HEK293T (cell line): ENCODE measurements at regions not wholly inside any gene's neighbourhood (a gene's known extent, or its start where the extent isn't known, plus 50 kb on each side); places are given as distances from the start of the nearest gene placed in this dataset.

Experiments
- CTCF ChIA-PET: fragments of 350-600 bp; formaldehyde crosslinking; extraction: SDS; loops from one replicate; lab custom pipeline; 2021; ENCODE audit warnings: antibody characterized with exemption, inconsistent platforms; lab: Yijun Ruan, JAX
- POLR2A ChIA-PET: fragments of 350-600 bp; formaldehyde crosslinking; extraction: SDS; loops from one replicate; lab custom pipeline; 2020; ENCODE audit warnings: antibody characterized with exemption, inconsistent platforms; lab: Yijun Ruan, JAX
- DNase-seq: peaks from one replicate; pipeline ENCODE4 v3.0.0; 2012; ENCODE audit warnings: mixed read lengths; ENCODE audit errors: extremely low spot score
- ARNT ChIP-seq: fragments of 450-650 bp; IDR thresholded peaks from 2 replicates; pipeline ENCODE4 v1.6.1; 2017; ENCODE audit warnings: mild to moderate bottlenecking
- BHLHE40 ChIP-seq: fragments of 450-650 bp; IDR thresholded peaks from 2 replicates; pipeline ENCODE4 v1.6.1; 2016; ENCODE audit warnings: mild to moderate bottlenecking, moderate library complexity, borderline replicate concordance
- CTBP1 ChIP-seq: fragments of 450-650 bp; IDR thresholded peaks from 2 replicates; pipeline ENCODE4 v1.6.1; 2016; ENCODE audit warnings: borderline replicate concordance
- ELF4 ChIP-seq: fragments of 450-650 bp; IDR thresholded peaks from 2 replicates; pipeline ENCODE4 v1.6.1; 2017; ENCODE audit warnings: antibody characterized with exemption
- FOXA1 ChIP-seq: fragments of 450-650 bp; IDR thresholded peaks from 2 replicates; pipeline ENCODE4 v1.6.1; 2016; ENCODE audit warnings: mild to moderate bottlenecking
- FOXK2 ChIP-seq: fragments of 450-650 bp; IDR thresholded peaks from 2 replicates; pipeline ENCODE4 v1.6.1; 2016; ENCODE audit warnings: mild to moderate bottlenecking
- FOXM1 ChIP-seq: fragments of 450-650 bp; IDR thresholded peaks from 2 replicates; pipeline ENCODE4 v1.6.1; 2017; ENCODE audit warnings: mild to moderate bottlenecking, borderline replicate concordance
- HDGF ChIP-seq: fragments of 450-650 bp; IDR thresholded peaks from 2 replicates; pipeline ENCODE4 v1.6.1; 2017; ENCODE audit warnings: antibody characterized with exemption, borderline replicate concordance
- L3MBTL2 ChIP-seq: fragments of 450-650 bp; conservative IDR thresholded peaks from 2 replicates; pipeline ENCODE4 v1.6.1; 2016; ENCODE audit warnings: mild to moderate bottlenecking
- LEF1 ChIP-seq: fragments of 450-650 bp; IDR thresholded peaks from 2 replicates; pipeline ENCODE4 v1.6.1; 2017; ENCODE audit warnings: mild to moderate bottlenecking, borderline replicate concordance
- NFRKB ChIP-seq: fragments of 450-650 bp; IDR thresholded peaks from 2 replicates; pipeline ENCODE4 v1.6.1; 2016; ENCODE audit warnings: mild to moderate bottlenecking, moderate library complexity
- PKNOX1 ChIP-seq: fragments of 450-650 bp; IDR thresholded peaks from 2 replicates; pipeline ENCODE4 v1.6.1; 2016
- SP1 ChIP-seq: fragments of 450-650 bp; IDR thresholded peaks from 2 replicates; pipeline ENCODE4 v1.6.1; 2017
- SUZ12 ChIP-seq: fragments of 450-650 bp; IDR thresholded peaks from 2 replicates; pipeline ENCODE4 v1.6.1; 2016; ENCODE audit warnings: mild to moderate bottlenecking
- TARDBP ChIP-seq: fragments of 450-650 bp; IDR thresholded peaks from 2 replicates; pipeline ENCODE4 v1.6.1; 2016
- ZNF384 ChIP-seq: fragments of 450-650 bp; IDR thresholded peaks from 2 replicates; pipeline ENCODE4 v1.6.1; 2016

- peak; percentile 34 for DNase-seq
- TF ChIP-seq LEF1: no peak
- TF ChIP-seq TARDBP: no peak
- no peak for TF ChIP-seq SUZ12
- TF ChIP-seq HDGF: no peak
- TF ChIP-seq SP1: no peak
- TF ChIP-seq PKNOX1: peak; percentile 75
- ChIA-PET CTCF (no interaction called here), POLR2A (no interaction called here)
Observed at GRCh38 chr9:20112205-20112783, 323.5 kb upstream of the SLC24A2 start.

- POLR2A ChIA-PET: no interaction called here
- TF ChIP-seq ARNT: no peak
- CTCF ChIA-PET: no interaction called here
- no peak for DNase-seq
Observed at GRCh38 chr9:20111173-20111843, 322.5 kb upstream of the SLC24A2 start.

GRCh38 chr9:20095430-20096092 lies 306.7 kb upstream of the SLC24A2 start:
- CTCF ChIA-PET: no interaction called here
- POLR2A ChIA-PET: no interaction called here
- DNase-seq: no peak
- TF ChIP-seq FOXK2 (no peak), SUZ12 (no peak), ARNT (no peak), ELF4 (no peak), PKNOX1 (no peak), L3MBTL2 (no peak), BHLHE40 (no peak), TARDBP (no peak), FOXM1 (no peak), SP1 (no peak)

GRCh38 chr9:20092561-20092960 lies 303.7 kb upstream of the SLC24A2 start:
- POLR2A ChIA-PET: no interaction called here
- DNase-seq: no peak

GRCh38 chr9:20087481-20087880 lies 298.6 kb upstream of the SLC24A2 start:
- DNase-seq: no peak
- ChIA-PET POLR2A (no interaction called here), CTCF (no interaction called here)
- no peak for TF ChIP-seq ZNF384
- TF ChIP-seq FOXM1: no peak
- TF ChIP-seq FOXK2: no peak
- TF ChIP-seq PKNOX1: no peak
- TF ChIP-seq L3MBTL2: no peak
- no peak for TF ChIP-seq FOXA1
- no peak for TF ChIP-seq CTBP1
- TF ChIP-seq TARDBP: no peak
- no peak for TF ChIP-seq HDGF
- TF ChIP-seq ELF4: no peak
- TF ChIP-seq ARNT: no peak
- TF ChIP-seq BHLHE40: no peak
- TF ChIP-seq NFRKB: no peak
- TF ChIP-seq SUZ12: no peak
- no peak for TF ChIP-seq LEF1
- no peak for TF ChIP-seq SP1

More at GRCh38 chr9:20092561-20092960, 303.7 kb upstream of the SLC24A2 start:
- TF ChIP-seq CTBP1 (no peak), ARNT (no peak), BHLHE40 (no peak), FOXK2 (no peak), HDGF (no peak), LEF1 (no peak), FOXA1 (no peak), NFRKB (no peak), PKNOX1 (no peak), SP1 (no peak)
- CTCF ChIA-PET: no interaction called here

GRCh38 chr9:20085842-20086241 lies 297.0 kb upstream of the SLC24A2 start:
- DNase-seq: no peak
- ChIA-PET CTCF (no interaction called here), POLR2A (no interaction called here)
- TF ChIP-seq FOXM1 (no peak), HDGF (no peak), ARNT (no peak), PKNOX1 (no peak), BHLHE40 (no peak), ZNF384 (no peak), FOXA1 (no peak), LEF1 (no peak), TARDBP (no peak), SUZ12 (no peak), L3MBTL2 (no peak), ELF4 (no peak), NFRKB (no peak), CTBP1 (no peak), SP1 (no peak), FOXK2 (no peak)
